Germinal center (tissue), 1 donor: ENCODE measurements at regions not wholly inside any gene's neighbourhood (a gene's known extent, or its start where the extent isn't known, plus 50 kb on each side); places are given as distances from the start of the nearest gene placed in this dataset.
"Not testable (repeated sequence)": the region's sequence is repeated elsewhere in the genome, so short reads cannot be mapped to it uniquely, and the experiment has no call there.

Experiments used
- DNase-seq: peaks from one replicate; pipeline ENCODE4 v3.0.0; 2012; ENCODE audit warnings: mixed read lengths, low spot score

DNA sequence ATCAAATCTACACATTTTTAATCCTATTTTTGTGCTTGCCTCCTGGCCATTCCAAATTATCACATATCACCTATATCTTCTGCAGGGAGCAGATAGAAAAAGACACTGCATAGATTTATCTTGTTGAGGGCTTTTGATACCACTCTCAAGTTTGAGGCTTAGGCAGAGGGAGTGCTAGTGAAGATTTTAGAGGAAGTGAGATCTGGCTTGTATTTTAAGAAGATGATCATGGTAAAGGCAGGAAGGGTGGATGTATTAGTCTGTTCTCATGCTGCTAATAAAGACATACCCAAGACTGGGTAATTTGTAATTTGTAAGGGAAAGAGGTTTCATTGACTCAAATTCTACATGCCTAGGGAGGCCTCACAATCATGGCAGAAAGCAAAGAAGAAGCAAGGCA lies 220.9 kb upstream of the TUT7 start:
- DNase-seq, result no peak

- no peak for DNase-seq
These were observed 219.7 kb upstream of the TUT7 start for GRCh38 chr9:86573886-86574285.

GRCh38 chr9:86572904-86573303 lies 218.7 kb upstream of the TUT7 start:
- no peak for DNase-seq

DNA sequence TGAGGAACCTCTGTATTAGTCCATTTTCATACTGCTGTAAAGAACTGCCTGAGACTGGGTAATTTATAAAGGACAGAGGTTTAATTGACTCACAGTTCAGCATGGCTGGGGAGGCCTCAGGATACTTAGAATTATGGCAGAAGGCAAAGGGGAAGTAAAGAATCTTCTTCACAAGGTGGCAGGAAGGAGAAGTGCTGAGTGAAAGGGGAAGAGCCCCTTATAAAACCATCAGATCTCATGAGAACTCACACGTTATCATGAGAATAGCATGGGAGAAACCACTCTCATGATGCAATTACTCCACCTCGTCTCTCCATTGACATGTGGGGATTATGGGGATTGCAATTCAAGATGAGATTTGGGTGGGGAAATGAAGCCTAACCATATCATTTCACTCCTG lies 211.4 kb upstream of the TUT7 start:
- DNase-seq, result not testable (repeated sequence)

- no peak for DNase-seq
These were observed 209.7 kb upstream of the TUT7 start for GRCh38 chr9:86563936-86564335.

GRCh38 chr9:86563350-86563749 lies 209.1 kb upstream of the TUT7 start:
- no peak for DNase-seq

GRCh38 chr9:86562691-86563090 lies 208.5 kb upstream of the TUT7 start:
- no peak for DNase-seq

DNA sequence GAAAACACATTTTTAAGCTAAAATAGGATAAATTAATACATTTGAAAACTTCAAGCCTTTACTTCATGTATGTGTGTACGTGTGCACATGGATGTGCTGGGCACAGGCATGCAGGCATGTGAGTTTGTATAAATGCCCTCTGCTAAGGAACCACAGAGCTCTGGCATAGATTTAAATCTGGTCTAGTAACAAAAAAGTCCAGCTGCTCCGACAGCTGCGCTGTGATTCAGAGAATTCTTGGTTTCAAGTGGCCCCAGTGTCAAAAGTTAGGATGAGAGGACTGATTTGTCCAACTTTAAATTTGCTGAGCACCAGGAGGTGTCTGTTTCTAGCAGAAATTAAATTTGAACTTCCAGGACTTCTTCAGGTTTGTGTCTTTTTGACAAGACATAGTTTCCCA lies 203.7 kb upstream of the TUT7 start:
- no peak for DNase-seq

DNA sequence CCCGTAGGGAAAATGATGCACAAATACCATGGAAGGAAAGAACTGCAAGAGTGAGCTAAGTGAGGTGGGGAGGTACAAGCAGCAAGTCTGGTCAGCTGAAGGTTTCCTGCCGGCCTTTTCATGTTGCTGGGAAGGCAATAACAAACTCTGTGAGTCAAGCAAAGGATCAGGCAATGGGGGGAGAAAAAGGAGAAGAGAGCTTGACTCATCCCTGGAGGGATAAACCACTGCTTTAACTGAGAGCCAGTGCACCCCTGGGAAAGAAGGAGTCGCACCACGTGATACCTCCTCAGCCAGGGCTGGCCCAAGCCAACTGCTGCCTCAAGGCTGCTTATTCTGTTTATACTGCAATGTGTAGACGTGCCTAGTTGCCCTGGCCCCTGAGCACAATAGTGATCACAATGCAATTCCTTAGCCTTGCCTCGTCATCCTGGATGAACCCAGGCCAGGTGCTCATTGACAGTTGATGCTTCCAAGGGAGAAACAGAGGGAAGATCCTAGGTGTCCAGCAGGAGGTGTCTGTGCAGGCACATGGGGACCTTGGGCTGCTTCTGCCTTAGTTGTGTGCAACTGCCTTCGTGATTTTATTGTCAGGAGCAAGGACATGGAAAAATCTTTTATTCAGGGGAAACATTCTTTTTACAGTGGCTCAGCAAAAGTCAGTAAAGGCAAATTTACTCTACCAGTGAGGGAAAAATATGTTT lies 203.0 kb upstream of the TUT7 start:
- DNase-seq, result no peak

- DNase-seq, result no peak
These were observed 201.5 kb upstream of the TUT7 start for GRCh38 chr9:86555661-86556060.

DNA sequence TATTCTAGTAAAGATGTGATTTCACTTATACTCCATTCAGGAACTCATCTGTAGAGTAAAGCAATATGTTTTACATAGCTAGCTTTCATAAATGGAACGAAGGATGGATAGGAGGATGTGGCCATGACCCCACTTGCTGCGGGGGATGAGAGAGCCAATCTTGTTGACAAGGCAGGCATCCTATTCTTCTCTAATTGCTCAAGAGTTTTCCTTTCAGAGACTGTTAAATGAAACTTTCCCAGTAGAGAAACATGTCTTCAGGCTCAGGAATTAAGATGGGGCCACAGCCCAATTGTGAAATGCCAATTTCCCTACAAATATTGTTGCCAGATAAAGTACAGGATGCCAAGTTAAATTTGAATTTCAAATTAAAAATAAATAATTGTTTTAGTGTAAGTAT lies 196.2 kb upstream of the TUT7 start:
- DNase-seq, result no peak

- no peak for DNase-seq
These were observed 195.7 kb upstream of the TUT7 start for GRCh38 chr9:86549920-86550319.

DNA sequence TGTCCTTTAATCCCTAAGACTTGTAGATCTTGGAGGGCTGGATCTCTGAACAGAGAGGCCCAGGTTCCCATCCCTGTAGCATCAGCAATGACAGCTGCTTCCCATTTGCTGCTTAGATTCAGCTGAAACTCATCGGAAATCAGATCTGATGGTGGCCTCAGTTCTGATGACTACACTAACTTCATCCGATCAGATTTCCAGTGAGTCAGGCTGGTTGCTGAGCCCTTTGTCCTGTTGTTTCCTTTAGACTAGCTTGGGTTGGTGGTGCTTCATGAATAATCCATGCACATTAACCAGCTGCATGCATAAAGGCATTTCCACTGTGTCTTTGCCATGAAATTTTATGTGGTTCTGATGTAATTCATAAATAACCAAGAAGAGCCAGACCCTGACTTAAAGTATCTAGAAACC lies 195.2 kb upstream of the TUT7 start:
- DNase-seq, result no peak

- DNase-seq, result no peak
These were observed 194.0 kb upstream of the TUT7 start for GRCh38 chr9:86548220-86548619.

GRCh38 chr9:86547571-86547970 lies 193.4 kb upstream of the TUT7 start:
- no peak for DNase-seq

- DNase-seq, result no peak
These were observed 192.5 kb upstream of the TUT7 start for GRCh38 chr9:86546712-86547111.

DNA sequence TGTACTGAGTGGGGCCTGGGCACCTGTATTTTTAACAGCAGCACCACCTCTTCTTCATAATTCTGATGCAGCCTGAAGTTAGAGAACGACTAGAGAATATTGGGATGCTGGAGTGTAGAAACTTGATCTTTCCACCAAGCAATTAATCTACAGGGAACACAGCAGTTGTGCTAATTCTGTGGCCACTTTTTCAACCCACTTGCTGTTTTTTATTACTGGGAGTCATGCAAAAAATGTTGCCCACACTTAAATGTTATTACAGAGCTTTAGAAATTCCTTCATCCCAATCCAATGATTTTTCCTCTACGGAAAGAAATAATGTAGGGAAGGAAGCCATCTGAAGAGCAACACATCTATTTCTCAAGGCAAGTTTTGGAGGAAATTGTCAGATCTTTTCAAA lies 190.9 kb upstream of the TUT7 start:
- DNase-seq, result no peak

DNA sequence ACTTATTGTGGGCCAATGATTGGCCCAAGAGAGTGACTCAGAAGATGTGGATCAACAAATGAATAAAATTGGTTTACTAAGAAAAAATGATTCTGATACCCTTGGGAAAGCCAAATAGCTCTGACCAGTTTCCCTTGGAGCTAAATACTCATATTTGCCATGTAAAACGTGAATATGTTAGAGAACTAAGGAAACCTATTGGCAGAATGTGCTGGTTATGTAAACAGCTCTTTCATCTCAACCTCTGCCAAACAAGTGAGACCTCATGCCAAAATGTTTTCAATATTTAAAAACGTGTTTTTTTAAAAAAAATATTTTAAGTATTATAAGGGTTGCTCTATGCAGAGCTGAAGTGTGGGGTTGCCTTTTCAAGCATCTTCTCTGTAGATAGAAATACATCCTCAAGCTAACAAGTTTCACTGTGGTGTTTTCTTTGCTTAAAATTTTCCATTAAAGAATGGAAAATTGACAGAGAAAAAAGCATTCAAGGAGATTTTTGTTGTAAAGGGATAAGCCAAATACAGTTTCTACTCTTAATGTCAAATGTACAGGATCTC lies 186.9 kb upstream of the TUT7 start:
- no peak for DNase-seq

DNA sequence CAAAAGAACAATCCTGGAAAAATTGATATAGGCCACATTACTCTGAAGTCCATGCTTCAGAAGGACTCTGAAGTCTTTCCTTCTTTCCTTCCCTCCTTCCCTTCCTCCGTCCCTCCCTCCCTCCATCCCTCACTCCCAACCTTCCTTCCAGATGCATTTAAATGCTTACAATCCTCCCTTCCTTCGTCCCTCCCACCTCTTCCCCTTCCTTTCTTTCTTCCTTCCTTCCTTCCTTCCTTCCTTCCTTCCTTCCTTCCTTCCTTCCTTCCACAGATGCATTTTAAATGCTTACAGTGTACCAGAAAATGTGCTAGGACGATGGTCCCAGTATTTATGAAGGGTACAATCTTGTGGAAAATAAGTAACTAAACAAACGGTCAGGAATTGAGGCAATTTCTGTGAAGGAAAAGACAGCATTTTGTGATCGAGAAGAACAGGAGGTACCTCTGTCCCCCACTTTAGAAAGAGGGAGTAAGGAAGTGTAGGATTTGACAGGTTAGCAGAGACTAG lies 181.3 kb upstream of the TUT7 start:
- DNase-seq, result no peak

DNA sequence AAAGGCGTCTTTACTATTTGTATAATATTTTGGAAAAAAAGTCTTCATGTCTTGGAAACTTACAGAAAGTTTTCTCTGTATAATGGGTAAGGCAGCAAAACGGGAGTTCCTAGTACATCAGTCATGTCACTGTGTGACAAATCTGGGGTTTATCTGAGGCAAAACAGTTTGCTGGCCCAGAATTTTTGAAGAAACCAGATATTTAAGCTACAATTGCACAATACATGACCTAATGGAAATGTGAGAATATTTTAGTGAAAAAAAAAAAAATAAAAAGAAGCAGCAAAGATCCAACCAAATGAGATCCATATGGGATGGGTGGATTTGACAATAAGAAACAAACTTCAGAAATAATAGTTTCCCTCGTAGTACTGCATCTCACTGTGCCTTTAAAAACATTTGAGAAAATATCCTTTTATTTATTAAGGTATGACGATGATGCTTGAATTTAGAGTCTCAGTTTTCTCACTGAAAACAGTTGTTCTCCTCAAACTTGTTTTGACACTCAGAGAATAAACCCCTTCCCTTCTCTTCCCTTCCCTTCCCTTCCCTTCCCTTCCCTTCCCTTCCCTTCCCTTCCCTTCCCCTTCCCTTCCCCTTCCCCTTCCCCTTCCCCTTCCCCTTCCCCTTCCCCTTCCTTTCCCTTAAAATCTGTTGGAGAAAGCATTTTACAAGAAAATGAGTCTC lies 180.5 kb upstream of the TUT7 start:
- no peak for DNase-seq

GRCh38 chr9:86531971-86532640 lies 177.9 kb upstream of the TUT7 start:
- no peak for DNase-seq

GRCh38 chr9:86531273-86531970 lies 177.2 kb upstream of the TUT7 start:
- no peak for DNase-seq
